ENCODE measurements at regions not wholly inside any gene's neighbourhood (a gene's known extent, or its start where the extent isn't known, plus 50 kb on each side); places are given as distances from the start of the nearest gene placed in this dataset.

DNA sequence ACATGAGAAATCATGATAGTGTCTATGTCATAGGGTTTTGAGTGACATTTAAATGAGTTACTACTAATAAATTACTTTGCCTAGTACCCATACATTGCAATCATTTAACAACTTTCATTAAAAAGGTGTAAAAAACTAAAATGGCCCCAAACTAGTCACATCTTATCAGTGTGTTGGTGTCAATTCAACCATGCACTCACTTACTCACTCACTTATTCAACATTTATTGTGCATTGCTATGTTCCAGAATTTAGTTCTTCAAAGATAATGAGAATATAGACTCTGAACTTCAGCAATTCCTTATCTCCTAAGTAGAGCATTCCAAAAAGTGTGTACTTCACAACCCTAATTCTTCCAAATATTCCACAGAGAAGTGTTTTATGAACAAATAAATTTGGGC lies 965.7 kb downstream of the REEP3 start:
- Histone ChIP-seq H3K36me3 (ENCODE audit: control insufficient read depth in 2 of 2, insufficient read depth in 2 of 2, low read length in 2 of 2) (no peaks in the 10 kb centered on the region), H3K4me1 (ENCODE audit: control insufficient read depth, insufficient read depth, low read length) (no peaks in the 10 kb centered on the region), H3K9me3 (ENCODE audit: control insufficient read depth in 2 of 2, low read length in 2 of 2) (no peaks in the 10 kb centered on the region), H3K9ac (ENCODE audit: low read length in 2 of 2) (no peak overlapping the region), H3K27me3 (ENCODE audit: control insufficient read depth in 1 of 2, insufficient read depth in 2 of 2, low read length in 2 of 2) (no peaks in the 10 kb centered on the region), H3K27ac (ENCODE audit: low read length) (no peak overlapping the region), H3K4me3 (ENCODE audit: low read length in 2 of 2) (no peak overlapping the region)

DNA sequence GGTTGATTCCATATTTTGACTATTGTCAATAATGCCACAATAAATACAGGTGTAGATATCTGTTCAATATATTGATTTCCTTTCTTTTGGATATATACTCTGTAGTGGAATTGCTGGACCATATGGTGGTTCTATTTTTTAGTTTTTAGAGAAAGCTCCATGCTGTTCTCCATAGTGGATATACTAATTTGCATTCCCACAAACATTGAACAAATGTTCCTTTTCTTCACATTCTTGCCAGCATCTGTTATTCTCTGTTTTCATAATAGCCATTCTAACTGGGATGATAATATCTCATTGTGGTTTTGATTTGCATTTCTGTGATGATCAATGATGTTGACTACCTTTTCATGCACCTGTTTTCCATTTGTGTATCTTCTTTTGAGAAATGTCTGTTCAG lies 973.7 kb downstream of the REEP3 start:
- H3K27ac ChIP-seq (ENCODE audit: low read length), result no peak overlapping the region
- no peaks in the 10 kb centered on the region for H3K4me1 ChIP-seq (ENCODE audit: control insufficient read depth, insufficient read depth, low read length)
- no peaks in the 10 kb centered on the region for H3K36me3 ChIP-seq (ENCODE audit: control insufficient read depth in 2 of 2, insufficient read depth in 2 of 2, low read length in 2 of 2)
- no peaks in the 10 kb centered on the region for H3K27me3 ChIP-seq (ENCODE audit: control insufficient read depth in 1 of 2, insufficient read depth in 2 of 2, low read length in 2 of 2)
- no peaks in the 10 kb centered on the region for H3K9me3 ChIP-seq (ENCODE audit: control insufficient read depth in 2 of 2, low read length in 2 of 2)
- H3K9ac ChIP-seq (ENCODE audit: low read length in 2 of 2), result no peak overlapping the region
- no peak overlapping the region for H3K4me3 ChIP-seq (ENCODE audit: low read length in 2 of 2)

DNA sequence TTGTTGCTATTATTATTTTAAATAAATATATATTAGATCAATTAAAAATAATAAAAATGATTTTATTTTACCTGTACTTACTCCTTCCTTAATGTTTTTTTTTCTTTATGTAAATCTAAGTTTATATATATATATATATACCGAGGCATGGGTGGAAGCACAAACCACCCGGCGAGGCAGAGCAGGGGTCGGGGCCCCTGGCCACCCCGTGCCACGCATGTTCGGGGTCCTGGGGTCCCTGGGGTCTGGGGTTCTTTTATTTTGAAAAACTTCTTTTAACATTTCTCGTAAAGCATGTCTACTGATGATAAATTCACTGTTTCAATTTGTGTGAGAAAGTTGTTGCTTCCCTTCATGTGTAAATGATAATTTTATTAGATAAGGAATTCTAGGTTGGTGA lies 976.1 kb downstream of the REEP3 start:
- H3K27ac ChIP-seq (ENCODE audit: low read length), result no peak overlapping the region
- H3K4me3 ChIP-seq (ENCODE audit: low read length in 2 of 2), result no peak overlapping the region
- H3K9ac ChIP-seq (ENCODE audit: low read length in 2 of 2), result no peak overlapping the region
- H3K9me3 ChIP-seq (ENCODE audit: control insufficient read depth in 2 of 2, low read length in 2 of 2), result no peaks in the 10 kb centered on the region
- H3K4me1 ChIP-seq (ENCODE audit: control insufficient read depth, insufficient read depth, low read length), result no peaks in the 10 kb centered on the region
- H3K36me3 ChIP-seq (ENCODE audit: control insufficient read depth in 2 of 2, insufficient read depth in 2 of 2, low read length in 2 of 2), result no peaks in the 10 kb centered on the region
- H3K27me3 ChIP-seq (ENCODE audit: control insufficient read depth in 1 of 2, insufficient read depth in 2 of 2, low read length in 2 of 2), result no peaks in the 10 kb centered on the region

DNA sequence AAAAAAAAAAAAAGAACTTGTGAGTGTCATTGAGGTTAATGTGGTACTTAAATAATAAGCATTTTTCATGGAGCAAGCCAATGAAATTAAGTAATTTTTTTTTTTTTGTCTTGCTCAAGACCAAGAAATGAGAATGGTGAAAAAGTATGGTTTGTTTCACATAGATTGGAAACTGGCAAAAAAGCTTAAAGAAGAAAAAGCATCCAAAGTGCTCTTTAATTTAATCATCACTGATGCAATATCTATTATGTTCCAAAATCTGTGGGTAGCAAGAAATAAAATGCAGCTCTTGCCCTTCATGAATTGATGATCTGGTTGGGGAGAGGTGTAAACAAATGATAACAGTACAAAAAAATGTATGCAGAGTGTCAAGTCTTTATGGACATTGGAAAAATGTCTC lies 980.6 kb downstream of the REEP3 start:
- H3K36me3 ChIP-seq (ENCODE audit: control insufficient read depth in 2 of 2, insufficient read depth in 2 of 2, low read length in 2 of 2), result no peaks in the 10 kb centered on the region
- H3K4me3 ChIP-seq (ENCODE audit: low read length in 2 of 2), result no peak overlapping the region
- H3K9ac ChIP-seq (ENCODE audit: low read length in 2 of 2), result no peak overlapping the region
- H3K9me3 ChIP-seq (ENCODE audit: control insufficient read depth in 2 of 2, low read length in 2 of 2), result no peaks in the 10 kb centered on the region
- H3K27ac ChIP-seq (ENCODE audit: low read length), result no peak overlapping the region
- no peaks in the 10 kb centered on the region for H3K4me1 ChIP-seq (ENCODE audit: control insufficient read depth, insufficient read depth, low read length)
- no peaks in the 10 kb centered on the region for H3K27me3 ChIP-seq (ENCODE audit: control insufficient read depth in 1 of 2, insufficient read depth in 2 of 2, low read length in 2 of 2)

DNA sequence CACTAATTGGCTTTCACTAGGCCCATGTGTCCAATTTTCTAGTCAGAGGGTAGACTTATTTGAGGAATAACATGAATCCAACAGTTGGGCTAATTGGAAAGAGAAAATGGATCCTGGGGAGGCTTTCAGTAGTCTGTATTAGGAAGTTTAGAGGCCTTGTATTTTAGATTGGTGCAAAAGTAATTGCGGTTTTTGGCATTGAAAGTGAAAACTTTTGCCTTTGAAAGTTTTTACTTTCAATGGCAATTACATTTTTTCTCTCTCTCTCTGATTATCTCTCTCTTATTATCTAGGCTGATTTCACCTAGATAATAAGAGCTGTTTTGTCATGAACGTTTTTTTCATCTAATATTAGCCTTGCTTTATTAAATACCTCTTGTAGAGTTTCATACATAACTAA lies 981.7 kb downstream of the REEP3 start:
- no peaks in the 10 kb centered on the region for H3K36me3 ChIP-seq (ENCODE audit: control insufficient read depth in 2 of 2, insufficient read depth in 2 of 2, low read length in 2 of 2)
- H3K4me1 ChIP-seq (ENCODE audit: control insufficient read depth, insufficient read depth, low read length), result no peaks in the 10 kb centered on the region
- no peaks in the 10 kb centered on the region for H3K27me3 ChIP-seq (ENCODE audit: control insufficient read depth in 1 of 2, insufficient read depth in 2 of 2, low read length in 2 of 2)
- no peak overlapping the region for H3K9ac ChIP-seq (ENCODE audit: low read length in 2 of 2)
- H3K4me3 ChIP-seq (ENCODE audit: low read length in 2 of 2), result no peak overlapping the region
- no peak overlapping the region for H3K27ac ChIP-seq (ENCODE audit: low read length)
- H3K9me3 ChIP-seq (ENCODE audit: control insufficient read depth in 2 of 2, low read length in 2 of 2), result no peaks in the 10 kb centered on the region

DNA sequence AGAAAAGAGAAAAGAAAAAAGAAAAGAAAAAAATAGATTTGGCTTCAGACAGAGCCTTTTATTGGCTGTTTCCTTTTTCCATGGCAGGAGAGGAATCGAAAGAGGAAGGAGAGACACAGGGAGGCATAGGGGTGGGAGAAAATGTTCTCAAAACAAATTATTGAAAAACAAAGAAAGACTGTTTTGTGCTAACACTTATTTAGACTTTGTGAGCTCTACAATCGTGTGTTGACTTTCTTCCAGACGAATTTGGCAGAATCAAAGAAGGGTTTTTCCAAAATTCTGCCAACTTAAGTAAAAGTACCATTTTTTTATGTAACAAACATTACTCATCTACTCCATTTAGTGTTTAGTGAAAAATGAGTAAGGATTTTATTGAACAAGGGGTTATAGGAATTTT lies 982.2 kb downstream of the REEP3 start:
- Histone ChIP-seq H3K4me3 (ENCODE audit: low read length in 2 of 2) (no peak overlapping the region), H3K9ac (ENCODE audit: low read length in 2 of 2) (no peak overlapping the region), H3K36me3 (ENCODE audit: control insufficient read depth in 2 of 2, insufficient read depth in 2 of 2, low read length in 2 of 2) (no peaks in the 10 kb centered on the region), H3K4me1 (ENCODE audit: control insufficient read depth, insufficient read depth, low read length) (no peaks in the 10 kb centered on the region), H3K9me3 (ENCODE audit: control insufficient read depth in 2 of 2, low read length in 2 of 2) (no peaks in the 10 kb centered on the region), H3K27ac (ENCODE audit: low read length) (no peak overlapping the region), H3K27me3 (ENCODE audit: control insufficient read depth in 1 of 2, insufficient read depth in 2 of 2, low read length in 2 of 2) (no peaks in the 10 kb centered on the region)

DNA sequence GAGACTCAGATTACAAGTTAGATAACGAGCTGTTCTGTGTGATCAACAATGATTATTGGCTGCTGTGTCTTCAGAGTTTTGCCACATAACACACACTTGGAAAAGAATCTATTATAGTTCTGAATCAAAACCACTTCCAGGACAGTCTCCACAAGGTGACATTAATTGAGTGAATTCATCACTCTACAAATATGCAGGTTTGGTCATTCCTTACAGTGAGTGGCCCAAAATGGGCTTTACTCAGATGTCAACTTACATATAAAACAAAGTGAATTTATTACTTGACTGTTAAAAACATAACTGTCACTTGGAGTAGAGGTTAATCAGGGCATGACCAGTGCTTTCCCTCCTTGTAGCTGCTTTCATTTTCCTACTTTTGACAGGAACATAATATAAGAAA lies 984.3 kb downstream of the REEP3 start:
- no peak overlapping the region for H3K9ac ChIP-seq (ENCODE audit: low read length in 2 of 2)

DNA sequence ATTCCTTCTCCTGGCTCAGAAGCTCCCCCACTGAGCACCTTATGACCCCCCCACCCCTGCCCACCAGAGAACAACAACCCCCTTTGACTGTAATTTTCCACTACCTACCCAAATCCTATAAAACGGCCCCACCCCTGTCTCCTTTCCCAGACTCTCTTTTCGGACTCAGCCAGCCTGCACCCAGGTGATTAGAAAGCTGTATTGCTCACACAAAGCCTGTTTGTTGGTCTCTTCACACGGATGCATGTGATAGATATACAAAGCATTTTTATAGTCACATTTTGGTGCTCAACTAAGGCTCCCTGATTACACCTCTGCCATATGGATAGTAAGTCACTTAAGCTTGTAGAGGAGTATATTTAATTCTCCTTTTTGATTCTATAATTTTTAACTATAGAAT lies 985.8 kb downstream of the REEP3 start:
- H3K9me3 ChIP-seq (ENCODE audit: control insufficient read depth in 2 of 2, low read length in 2 of 2), result no peaks in the 10 kb centered on the region
- no peak overlapping the region for H3K27ac ChIP-seq (ENCODE audit: low read length)

More for the DNA sequence above, 984.3 kb downstream of the REEP3 start:
- Histone ChIP-seq H3K27me3 (ENCODE audit: control insufficient read depth in 1 of 2, insufficient read depth in 2 of 2, low read length in 2 of 2) (no peaks in the 10 kb centered on the region), H3K36me3 (ENCODE audit: control insufficient read depth in 2 of 2, insufficient read depth in 2 of 2, low read length in 2 of 2) (no peaks in the 10 kb centered on the region), H3K9me3 (ENCODE audit: control insufficient read depth in 2 of 2, low read length in 2 of 2) (no peaks in the 10 kb centered on the region), H3K4me3 (ENCODE audit: low read length in 2 of 2) (no peak overlapping the region), H3K27ac (ENCODE audit: low read length) (no peak overlapping the region), H3K4me1 (ENCODE audit: control insufficient read depth, insufficient read depth, low read length) (no peaks in the 10 kb centered on the region)

DNA sequence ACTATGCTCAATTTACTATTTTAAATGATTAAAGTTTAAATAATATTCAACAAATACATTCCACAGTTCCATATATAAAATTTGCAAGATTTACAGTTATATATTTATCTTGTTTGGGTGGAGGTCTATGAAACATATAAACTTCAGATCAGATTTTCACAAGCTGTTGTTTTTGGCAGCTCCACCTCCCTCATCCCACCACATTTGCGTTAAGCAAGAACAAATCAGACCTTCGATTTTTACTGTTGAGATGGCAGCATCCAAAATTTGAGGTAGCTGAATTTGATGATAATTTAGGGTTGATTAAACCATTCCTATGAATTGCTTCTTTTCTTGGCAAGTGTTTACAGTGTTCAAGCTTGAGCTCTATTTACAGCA lies 986.4 kb downstream of the REEP3 start:
- Histone ChIP-seq H3K9ac (ENCODE audit: low read length in 2 of 2) (no peak overlapping the region), H3K4me1 (ENCODE audit: control insufficient read depth, insufficient read depth, low read length) (no peaks in the 10 kb centered on the region), H3K27ac (ENCODE audit: low read length) (no peak overlapping the region), H3K27me3 (ENCODE audit: control insufficient read depth in 1 of 2, insufficient read depth in 2 of 2, low read length in 2 of 2) (no peaks in the 10 kb centered on the region), H3K36me3 (ENCODE audit: control insufficient read depth in 2 of 2, insufficient read depth in 2 of 2, low read length in 2 of 2) (no peaks in the 10 kb centered on the region), H3K4me3 (ENCODE audit: low read length in 2 of 2) (no peak overlapping the region), H3K9me3 (ENCODE audit: control insufficient read depth in 2 of 2, low read length in 2 of 2) (no peaks in the 10 kb centered on the region)

More for the DNA sequence above, 985.8 kb downstream of the REEP3 start:
- H3K27me3 ChIP-seq (ENCODE audit: control insufficient read depth in 1 of 2, insufficient read depth in 2 of 2, low read length in 2 of 2), result no peaks in the 10 kb centered on the region
- H3K9ac ChIP-seq (ENCODE audit: low read length in 2 of 2), result no peak overlapping the region
- no peaks in the 10 kb centered on the region for H3K4me1 ChIP-seq (ENCODE audit: control insufficient read depth, insufficient read depth, low read length)
- H3K36me3 ChIP-seq (ENCODE audit: control insufficient read depth in 2 of 2, insufficient read depth in 2 of 2, low read length in 2 of 2), result no peaks in the 10 kb centered on the region
- no peak overlapping the region for H3K4me3 ChIP-seq (ENCODE audit: low read length in 2 of 2)

DNA sequence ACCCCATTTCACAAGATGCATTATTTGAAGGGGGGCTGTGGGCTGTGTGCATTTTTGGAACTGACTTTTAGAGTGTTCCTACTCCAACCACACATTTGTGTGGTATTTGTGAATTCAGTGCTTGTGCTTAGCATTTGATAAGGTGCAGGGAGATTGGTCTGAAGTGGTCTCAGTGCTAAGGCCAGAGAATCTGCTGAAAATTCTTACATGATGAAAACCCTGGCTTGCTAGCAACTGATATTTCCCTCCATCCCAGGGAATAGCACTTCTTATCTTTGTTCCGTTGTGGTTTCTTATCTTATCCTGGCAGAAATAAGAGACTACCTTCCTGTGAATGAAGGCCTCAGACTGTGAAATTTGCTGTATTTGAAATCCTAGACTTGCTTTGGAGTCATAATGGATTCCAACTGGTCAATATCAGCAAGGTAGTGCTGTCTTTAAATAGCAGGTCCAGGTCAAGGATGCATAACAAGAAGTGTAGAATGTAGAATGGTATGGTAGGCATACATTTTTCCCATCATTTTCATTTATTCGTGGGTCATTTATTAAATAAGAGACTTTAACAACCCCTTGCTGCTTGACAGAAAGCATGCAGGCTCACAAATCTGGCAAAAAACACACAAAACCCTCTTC lies 986.9 kb downstream of the REEP3 start:
- H3K9me3 ChIP-seq (ENCODE audit: control insufficient read depth in 2 of 2, low read length in 2 of 2), result no peaks in the 10 kb centered on the region
- H3K36me3 ChIP-seq (ENCODE audit: control insufficient read depth in 2 of 2, insufficient read depth in 2 of 2, low read length in 2 of 2), result no peaks in the 10 kb centered on the region
- H3K27ac ChIP-seq (ENCODE audit: low read length), result no peak overlapping the region
- H3K27me3 ChIP-seq (ENCODE audit: control insufficient read depth in 1 of 2, insufficient read depth in 2 of 2, low read length in 2 of 2), result no peaks in the 10 kb centered on the region
- H3K4me1 ChIP-seq (ENCODE audit: control insufficient read depth, insufficient read depth, low read length), result no peaks in the 10 kb centered on the region
- H3K4me3 ChIP-seq (ENCODE audit: low read length in 2 of 2), result no peak overlapping the region
- H3K9ac ChIP-seq (ENCODE audit: low read length in 2 of 2), result no peak overlapping the region

DNA sequence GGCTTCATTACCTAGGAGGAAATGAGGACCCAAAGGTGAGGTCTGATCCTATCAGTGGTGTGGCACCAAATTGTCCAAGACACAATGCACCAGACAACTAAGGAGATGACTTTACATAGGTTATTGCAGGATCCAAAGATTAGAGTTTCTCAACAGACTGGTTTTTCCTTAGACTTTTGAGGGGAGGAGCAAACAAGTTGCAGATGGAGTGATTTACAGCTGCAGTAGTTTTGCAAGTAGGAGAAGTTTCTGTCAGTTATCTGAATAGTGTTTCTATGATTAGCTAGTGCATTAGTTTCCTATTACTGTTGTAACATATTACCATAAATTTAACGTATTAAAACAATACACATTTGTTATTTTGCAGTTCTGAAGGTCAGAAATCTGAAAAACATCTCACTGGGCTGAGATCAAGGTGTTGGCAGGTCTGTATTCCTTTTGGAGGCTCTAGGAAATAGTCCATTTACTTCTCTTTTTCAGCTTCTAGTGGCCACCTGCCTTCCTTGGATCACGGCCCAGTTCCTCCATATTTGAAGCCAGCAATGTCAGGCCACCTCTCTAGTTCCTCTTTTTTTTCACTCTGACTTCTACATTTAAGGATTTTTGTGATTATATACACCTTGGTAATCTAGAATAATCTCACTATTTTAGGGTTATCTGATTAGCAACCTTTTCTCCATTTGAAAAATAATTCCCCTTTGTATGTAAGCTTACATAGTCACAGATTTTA lies 994.9 kb downstream of the REEP3 start:
- no peaks in the 10 kb centered on the region for H3K9me3 ChIP-seq (ENCODE audit: control insufficient read depth in 2 of 2, low read length in 2 of 2)
- no peaks in the 10 kb centered on the region for H3K36me3 ChIP-seq (ENCODE audit: control insufficient read depth in 2 of 2, insufficient read depth in 2 of 2, low read length in 2 of 2)
- no peak overlapping the region for H3K9ac ChIP-seq (ENCODE audit: low read length in 2 of 2)
- H3K27me3 ChIP-seq (ENCODE audit: control insufficient read depth in 1 of 2, insufficient read depth in 2 of 2, low read length in 2 of 2), result no peaks in the 10 kb centered on the region
- no peaks in the 10 kb centered on the region for H3K4me1 ChIP-seq (ENCODE audit: control insufficient read depth, insufficient read depth, low read length)
- H3K4me3 ChIP-seq (ENCODE audit: low read length in 2 of 2), result no peak overlapping the region
- no peak overlapping the region for H3K27ac ChIP-seq (ENCODE audit: low read length)

Data from stomach smooth muscle (tissue), 2 donors.